B cell (primary cell): ENCODE measurements at regions not wholly inside any gene's neighbourhood (a gene's known extent, or its start where the extent isn't known, plus 50 kb on each side); places are given as distances from the start of the nearest gene placed in this dataset.

ENCODE experiments used
- EZH2 ChIP-seq: IDR thresholded peaks from 2 replicates; pipeline ENCODE4 v1.6.1; 2012; ENCODE audit warnings: borderline replicate concordance, low read depth, mild to moderate bottlenecking, moderate library complexity, low read length; ENCODE audit not compliant: insufficient read depth, poor library complexity, severe bottlenecking
- TF ChIP-seq, protein P1 (sequence below): fragments of 200-600 bp; IDR thresholded peaks from one replicate; pipeline ENCODE4 v1.8.0; 2022; ENCODE audit warnings: antibody characterized with exemption, mild to moderate bottlenecking

DNA sequence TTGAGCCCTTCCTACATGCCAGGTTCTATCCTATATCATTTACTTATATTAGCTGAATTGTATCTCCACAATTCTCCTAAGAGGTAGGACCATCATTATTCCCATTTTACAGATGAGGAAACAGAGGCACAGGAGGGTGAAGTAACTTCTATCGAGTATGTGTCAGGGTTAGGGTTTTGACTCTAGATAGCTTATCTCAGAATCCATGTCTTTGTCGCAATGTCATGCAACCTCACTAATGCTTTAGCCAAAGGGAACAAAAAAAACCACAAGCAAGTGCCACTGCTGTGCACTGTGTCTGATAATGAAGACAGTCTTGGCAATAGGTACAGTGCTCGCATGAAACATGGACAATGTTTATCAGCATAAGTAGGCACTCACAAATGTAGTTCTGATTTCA, 95.4 kb upstream of the CLDN14 start:
- TF ChIP-seq, protein P1, sequence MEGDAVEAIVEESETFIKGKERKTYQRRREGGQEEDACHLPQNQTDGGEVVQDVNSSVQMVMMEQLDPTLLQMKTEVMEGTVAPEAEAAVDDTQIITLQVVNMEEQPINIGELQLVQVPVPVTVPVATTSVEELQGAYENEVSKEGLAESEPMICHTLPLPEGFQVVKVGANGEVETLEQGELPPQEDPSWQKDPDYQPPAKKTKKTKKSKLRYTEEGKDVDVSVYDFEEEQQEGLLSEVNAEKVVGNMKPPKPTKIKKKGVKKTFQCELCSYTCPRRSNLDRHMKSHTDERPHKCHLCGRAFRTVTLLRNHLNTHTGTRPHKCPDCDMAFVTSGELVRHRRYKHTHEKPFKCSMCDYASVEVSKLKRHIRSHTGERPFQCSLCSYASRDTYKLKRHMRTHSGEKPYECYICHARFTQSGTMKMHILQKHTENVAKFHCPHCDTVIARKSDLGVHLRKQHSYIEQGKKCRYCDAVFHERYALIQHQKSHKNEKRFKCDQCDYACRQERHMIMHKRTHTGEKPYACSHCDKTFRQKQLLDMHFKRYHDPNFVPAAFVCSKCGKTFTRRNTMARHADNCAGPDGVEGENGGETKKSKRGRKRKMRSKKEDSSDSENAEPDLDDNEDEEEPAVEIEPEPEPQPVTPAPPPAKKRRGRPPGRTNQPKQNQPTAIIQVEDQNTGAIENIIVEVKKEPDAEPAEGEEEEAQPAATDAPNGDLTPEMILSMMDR: no peak
- no peak for TF ChIP-seq EZH2
